Left colon (tissue), 2 donors: ENCODE measurements at regions not wholly inside any gene's neighbourhood (a gene's known extent, or its start where the extent isn't known, plus 50 kb on each side); places are given as distances from the start of the nearest gene placed in this dataset.
"Not testable (repeated sequence)": the region's sequence is repeated elsewhere in the genome, so short reads cannot be mapped to it uniquely, and the experiment has no call there.

Source experiments
- ATAC-seq: fragments of 200-7000 bp; cut with Tn5 transposase; one replicate; pipeline ENCODE4 v1.9.1; 2020; ENCODE audit warnings: mild to moderate bottlenecking, moderate library complexity
- DNase-seq, 2 donors: peaks; one replicate each; pipeline ENCODE4 v3.0.0-alpha.2; 2020
- intact Hi-C, 2 donors: fragments of 100-400 bp; cut with DNase I in 1 of 2; cut with micrococcal nuclease in 1 of 2; formaldehyde crosslinking; loops; one replicate each; pipeline versions ENCODE4 v1.11.2 to v1.14.0; 2022; cut with DNase I, micrococcal nuclease
- donor health status: DM: no; HTN: no; CAD: no.
- donor health status: DM: yes; HTN: yes; CAD: no.

DNA sequence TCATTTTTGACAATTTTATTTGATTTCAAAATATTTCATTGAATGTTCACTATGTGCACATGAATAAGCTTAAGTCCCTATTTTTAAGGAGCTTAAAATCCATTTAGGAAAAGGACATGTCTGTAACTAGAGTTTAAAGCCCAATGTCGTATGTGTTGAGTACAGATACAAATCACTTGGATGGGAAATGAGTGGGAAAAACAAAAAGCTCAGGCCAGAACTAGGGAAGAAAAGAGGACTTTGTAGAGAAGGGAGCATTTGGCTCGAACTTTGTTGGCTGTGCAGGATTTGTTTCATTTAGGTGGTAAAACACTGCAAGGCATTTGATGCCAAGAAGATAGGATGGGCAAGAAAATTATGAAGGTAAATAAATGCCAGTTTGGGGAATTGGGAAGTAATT lies 653.1 kb upstream of the KCNMB2 start:
- ATAC-seq (no peak), DNase-seq (no peak)
- intact Hi-C loops = no loop called here

DNA sequence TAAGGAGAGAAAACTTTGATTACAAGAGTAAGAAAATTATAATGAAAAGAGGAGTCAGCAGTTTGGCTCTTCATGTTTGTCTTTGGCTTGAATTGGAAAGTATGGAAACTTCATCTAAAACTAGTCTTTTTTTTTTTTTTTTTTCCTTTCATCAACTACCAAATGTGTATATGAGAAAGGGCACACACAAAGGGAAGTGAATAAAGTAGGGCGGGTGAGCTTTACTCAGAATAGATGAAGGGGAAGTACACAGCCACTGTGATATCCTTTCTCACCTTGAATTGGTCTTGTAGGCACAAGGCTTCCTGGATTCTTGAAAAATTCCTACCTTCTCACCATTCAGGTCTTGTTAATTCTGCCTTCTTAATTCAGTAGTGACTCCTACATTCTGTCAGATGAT lies 652.3 kb upstream of the KCNMB2 start:
- DNase-seq = no peak
- no peak for ATAC-seq
- intact Hi-C loops = no loop called here

DNA sequence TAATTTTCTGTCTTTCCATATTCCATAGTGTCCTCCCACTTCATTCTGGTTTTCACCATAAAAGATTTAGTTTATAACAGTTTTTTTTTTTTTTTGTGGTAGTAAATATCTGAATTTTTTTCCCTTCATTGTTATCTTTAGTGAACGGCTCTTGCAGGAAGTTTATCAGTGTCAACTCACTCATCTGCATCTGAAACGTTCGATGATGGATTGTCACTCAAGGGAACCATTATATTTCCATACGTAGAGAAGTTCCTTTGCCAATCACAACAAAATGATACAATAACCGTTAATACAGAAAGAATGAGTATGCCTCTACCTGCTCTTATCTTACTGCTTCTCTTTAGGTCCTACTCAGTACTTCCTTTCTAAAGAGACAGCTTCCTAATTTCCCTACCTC lies 651.2 kb upstream of the KCNMB2 start:
- ATAC-seq = no peak
- no peak for DNase-seq
- intact Hi-C loops = no loop called here

DNA sequence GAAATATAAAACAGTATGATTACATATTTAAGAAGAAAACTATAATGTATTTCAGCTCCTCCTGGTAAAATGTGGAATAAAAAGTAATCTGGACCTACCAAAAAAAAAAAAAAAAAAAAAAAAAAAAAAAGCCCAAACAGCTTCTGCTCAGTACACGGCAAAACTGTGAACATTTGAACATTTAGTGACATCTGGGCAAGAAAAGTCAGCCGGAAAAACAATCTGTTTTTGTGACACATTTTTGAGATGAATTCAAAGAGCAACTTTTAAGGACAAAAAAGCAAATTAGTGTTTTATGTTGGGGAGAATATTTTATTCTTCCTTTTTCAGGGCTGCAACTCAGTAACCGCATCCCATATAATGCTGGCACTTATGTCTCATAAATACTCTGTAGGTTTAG lies 649.7 kb upstream of the KCNMB2 start:
- DNase-seq (no peak), ATAC-seq (no peak)
- intact Hi-C loops = no loop called here

DNA sequence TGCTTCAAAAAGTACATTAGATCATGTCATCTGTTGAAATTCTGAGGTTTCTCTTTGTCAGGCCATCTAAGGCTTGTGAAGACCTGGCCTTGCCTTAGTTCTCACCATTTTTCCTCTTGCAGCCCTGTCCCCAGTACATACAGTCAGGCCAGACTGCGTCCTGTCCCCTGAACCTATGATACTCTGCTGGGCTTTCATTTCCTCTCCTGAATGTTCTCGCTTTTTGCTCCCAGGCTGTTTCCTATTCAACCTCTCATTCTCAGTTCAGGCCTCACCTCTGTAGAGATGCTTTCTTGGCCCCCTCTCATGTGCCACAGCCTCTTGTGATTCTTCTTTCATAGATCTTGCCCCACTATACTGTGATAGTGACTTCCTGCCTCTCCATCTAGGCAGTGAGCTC lies 648.8 kb upstream of the KCNMB2 start:
- intact Hi-C loops = no loop called here
- no peak for ATAC-seq
- DNase-seq = no peak

DNA sequence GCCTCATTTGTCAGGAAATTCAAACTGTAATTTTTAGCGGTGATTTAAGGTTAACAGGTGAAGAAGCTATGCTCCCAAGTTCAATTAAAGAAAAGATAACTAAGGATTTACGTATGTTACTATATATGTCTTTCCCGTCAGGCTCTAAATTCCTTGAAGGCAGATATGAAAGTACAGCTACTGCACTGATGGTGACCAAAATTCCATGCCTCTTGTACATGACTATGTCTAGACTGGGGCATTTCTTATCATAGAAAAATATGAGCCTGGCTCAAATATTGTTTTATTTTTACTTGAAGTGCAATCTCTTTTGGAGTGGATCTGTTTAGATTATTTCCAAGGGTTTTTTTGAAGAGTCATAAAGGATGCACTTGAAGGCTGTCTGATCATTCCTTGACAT lies 647.1 kb upstream of the KCNMB2 start:
- ATAC-seq (no peak), DNase-seq (no peak)
- intact Hi-C loops = no loop called here

DNA sequence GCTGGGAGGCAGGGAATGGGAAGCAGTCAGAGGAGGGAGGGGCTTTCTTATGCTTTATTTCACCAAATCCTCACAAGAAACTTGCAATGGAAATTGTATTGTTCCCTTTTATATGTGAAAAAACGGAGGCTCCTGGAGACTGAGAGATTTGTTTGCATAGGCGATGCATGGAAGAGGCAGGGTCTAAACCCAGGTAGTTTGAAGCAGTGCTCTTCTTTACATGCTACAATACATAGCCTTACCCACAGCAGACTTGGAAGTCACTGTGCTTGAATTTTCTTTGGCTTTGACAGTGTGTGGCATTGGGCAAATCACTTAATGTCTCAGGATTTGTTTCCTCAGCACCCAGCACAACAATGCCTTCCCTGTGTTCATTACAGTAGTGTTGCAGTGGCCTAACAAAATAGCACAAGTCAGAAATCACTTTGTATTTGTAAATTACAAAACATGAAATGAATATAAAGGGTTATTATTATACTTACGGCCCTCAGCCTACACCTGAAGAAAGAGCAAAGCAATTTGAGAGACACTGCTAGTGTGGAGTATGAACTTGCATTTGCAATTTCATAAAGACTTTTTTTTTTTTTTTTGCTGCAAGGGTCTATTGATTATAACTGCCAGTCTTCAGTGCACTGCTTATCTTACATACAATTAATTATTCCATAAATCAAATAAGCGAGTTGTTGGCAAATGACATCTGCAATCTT lies 646.4 kb upstream of the KCNMB2 start:
- intact Hi-C loops = no loop called here
- DNase-seq = no peak
- ATAC-seq = no peak

DNA sequence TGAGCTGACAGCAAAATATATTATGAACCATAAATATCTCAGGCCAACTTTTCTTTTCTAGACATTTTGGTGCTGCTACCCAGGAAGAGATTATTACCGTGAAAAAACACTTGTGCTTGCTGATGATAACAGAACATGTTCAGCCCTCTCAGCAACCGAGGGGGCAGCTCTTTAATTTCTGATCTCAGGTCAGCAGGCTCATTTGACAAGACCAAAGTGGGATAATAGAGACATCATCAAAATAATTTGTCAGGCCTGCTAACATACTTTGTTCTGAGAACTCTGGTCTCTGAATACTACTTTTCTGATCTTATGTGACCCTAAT lies 645.9 kb upstream of the KCNMB2 start:
- ATAC-seq = no peak
- no peak for DNase-seq
- intact Hi-C loops = no loop called here

DNA sequence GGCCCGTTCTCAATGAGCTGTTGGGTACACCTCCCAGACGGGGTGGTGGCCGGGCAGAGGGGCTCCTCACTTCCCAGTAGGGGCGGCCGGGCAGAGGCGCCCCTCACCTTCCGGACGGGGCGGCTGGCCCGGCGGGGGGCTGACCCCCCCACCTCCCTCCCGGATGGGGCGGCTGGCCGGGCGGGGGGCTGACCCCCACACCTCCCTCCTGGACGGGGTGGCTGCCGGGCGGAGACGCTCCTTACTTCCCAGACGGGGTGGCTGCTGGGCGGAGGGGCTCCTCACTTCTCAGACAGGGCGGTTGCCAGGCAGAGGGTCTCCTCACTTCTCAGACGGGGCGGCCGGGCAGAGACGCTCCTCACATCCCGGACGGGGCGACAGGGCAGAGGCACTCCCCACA lies 644.7 kb upstream of the KCNMB2 start:
- DNase-seq, intact Hi-C loops, ATAC-seq: not testable (repeated sequence)

DNA sequence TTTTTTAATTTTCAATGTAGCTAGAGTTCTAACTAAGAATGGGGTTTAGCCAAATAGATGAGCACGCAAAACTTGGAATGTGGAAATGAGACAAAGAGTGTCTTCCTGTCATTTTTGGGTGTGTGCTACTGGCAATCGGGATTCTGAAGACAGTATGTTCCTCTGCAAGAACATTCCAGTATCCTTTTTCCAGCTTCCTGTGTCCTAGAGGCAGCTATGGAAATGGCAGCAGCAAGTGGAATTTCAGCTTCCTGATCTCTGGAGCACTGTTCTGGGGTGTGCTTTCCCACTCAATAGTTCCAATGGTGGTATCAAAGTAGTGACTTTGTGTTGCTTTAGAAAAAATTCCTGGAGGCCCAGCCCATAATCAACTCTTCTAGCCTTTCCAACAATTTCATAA lies 642.9 kb upstream of the KCNMB2 start:
- no peak for ATAC-seq
- intact Hi-C loops = no loop called here
- no peak for DNase-seq

DNA sequence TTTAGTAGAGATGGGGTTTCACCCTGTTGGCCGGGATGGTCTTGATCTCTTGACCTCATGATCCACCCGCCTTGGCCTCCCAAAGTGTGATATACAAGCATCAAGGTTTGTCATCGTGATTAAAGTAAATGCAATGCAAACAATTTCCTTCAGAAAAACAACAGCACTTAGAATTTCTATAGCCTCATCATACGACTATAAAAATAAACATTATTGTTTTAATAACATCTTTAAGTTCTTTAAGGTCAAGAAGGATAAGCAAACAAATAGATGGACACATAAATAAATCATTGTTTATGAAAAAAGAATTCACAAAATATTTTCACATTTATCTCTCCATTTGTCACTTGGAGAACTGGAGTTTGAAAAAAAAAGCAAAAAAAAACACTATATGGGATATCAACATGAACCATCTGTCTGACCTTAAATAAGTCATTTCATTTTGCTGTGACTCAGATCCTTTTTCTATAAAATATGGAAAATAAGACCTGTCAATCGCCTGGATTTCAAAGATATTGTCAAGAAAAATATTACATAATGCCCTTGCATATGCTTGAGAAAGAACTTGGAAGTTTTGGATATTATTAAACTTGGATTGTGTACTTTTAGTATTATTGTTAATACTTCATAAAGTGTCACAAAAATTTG lies 642.0 kb upstream of the KCNMB2 start:
- ATAC-seq (no peak), DNase-seq (no peak)
- intact Hi-C loops = no loop called here

DNA sequence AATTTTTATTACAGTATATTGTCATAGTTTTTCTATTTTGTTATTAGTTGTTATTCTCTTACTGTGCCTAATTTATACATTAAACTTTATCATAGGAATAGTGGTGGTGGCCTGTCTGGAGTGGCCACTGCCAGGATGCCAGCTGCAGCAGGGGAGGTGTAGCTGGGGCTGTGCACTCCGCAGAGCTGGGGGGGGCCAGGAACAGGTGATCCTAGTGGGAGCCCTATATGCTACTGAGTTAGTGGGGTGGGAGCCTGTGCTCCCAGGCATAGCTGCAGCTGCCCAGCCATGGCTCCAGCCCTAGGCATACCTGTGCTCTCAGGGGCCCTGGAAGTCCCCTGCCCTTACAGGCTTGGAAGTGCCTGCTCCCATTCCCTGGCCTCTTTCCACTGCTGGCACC lies 638.1 kb upstream of the KCNMB2 start:
- intact Hi-C loops = no loop called here
- DNase-seq = no peak
- ATAC-seq = no peak

DNA sequence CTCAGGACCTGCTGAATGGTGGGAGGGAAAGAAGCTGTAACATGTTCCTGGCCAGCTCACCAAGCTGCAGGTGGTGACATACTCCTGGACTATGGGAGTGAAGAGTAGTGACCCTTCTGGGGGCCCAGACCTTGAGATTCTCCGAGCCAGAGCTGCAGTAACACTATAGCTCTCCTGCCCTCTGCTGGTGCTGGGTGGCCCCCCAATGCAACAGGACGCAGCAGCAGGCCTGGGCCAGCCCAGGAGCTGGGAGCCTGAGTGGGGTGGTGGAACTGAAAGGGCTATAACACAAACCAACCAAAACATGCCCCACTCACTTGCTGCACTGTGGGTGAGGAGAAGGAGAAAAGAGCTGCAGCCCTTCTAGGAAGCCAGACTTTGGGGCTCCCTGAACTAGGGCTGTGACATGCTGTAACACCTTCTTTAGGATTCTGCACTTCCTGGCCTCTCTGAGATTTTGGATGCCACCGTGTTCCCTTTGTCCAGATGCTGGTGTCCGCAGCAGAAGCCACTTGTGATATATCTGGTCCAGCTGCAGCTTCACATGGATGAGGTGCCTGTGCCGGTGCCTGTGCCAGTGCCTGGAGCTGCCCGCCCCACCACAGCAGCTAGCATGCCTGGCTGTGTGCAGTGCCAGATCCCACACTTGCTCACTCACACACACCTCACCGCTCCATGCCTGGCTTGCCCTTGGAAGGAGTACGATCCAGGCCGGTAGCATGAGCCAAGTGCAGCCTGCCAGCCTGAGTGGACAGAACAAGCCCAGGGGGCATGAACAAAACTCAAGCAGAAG lies 636.8 kb upstream of the KCNMB2 start:
- intact Hi-C loops = no loop called here
- no peak for ATAC-seq
- no peak for DNase-seq

DNA sequence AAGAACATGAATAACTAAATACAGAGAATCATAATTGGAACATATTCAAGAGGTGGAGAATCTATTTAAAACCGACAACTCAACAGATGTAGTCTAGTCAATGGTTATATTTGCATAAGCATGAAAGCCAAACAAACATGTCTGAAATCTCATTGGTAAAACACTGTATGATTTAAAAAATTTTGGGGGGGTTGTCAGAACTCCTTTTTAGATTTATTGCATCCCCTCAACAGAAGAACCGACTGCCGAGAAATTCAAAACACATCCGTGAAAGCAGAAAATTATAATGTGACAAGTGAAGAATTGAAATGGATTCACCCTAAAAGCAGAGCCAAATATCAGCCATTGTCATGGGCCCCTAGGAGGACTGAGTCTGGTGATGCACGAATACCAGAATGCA lies 633.4 kb upstream of the KCNMB2 start:
- no peak for ATAC-seq
- intact Hi-C loops = no loop called here
- DNase-seq = no peak

DNA sequence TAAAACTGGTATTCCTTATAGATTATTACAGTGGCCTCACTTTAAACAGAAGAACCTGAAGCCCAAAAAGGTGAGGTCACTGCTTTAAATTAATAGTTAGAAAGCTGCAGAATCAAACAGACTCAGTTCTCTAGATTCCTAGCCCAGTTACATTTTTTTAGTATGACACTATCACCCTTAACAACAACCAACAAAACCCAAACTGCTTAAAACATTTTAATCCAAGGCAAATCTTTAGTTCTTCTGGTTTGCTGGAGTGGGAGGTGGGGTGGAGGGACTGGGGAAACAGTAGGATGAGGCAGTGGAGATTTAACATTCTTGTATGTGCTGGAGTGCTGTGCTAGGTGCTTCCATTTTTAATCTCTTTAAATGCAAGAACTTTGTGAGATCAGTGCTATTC lies 631.6 kb upstream of the KCNMB2 start:
- intact Hi-C loops = no loop called here
- ATAC-seq (no peak), DNase-seq (no peak)

DNA sequence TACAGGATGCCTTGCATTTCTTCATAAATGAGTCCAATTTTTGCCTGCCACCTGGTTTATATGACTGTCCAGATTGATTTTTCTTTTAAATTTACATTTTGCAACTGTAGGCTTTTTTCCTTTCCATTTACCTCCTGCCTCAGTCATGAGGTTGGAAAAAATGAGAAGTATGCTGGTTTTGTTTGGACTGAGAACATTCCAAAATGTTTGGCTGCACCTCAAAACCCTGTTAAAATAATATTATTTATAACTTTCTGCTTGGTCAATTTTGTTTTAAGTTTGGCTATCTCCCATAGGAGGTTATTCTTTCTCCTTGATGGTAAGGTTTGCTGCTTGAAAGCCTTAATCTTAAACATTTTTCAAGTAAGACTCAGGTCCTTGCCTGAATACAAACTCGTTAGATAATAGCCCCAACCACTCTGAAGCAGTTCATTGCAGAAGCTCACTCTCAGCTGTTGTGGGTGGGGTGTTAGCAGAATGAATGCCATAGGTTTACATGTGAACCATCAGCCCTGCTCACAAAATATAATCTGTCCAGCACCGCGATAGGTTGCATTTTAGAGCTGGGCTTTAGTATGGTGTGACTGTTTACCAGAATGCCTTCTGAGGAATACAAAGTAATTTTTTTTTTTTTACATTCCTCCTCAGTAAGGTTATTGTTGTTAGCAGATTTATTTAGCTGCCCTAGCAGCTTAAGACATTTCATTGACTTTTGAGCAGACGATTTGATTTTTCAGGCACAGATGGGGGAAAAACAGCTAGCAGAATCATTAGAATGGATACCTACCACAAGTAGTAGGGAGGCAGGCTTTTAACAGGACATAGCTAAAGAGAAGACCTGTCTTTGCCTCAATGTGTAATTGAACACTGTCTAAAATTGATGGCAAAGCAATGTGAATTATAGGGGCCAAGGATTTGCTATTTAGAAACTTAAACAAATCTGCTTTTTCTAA lies 630.8 kb upstream of the KCNMB2 start:
- ATAC-seq (no peak), DNase-seq (no peak)
- intact Hi-C loops = no loop called here

DNA sequence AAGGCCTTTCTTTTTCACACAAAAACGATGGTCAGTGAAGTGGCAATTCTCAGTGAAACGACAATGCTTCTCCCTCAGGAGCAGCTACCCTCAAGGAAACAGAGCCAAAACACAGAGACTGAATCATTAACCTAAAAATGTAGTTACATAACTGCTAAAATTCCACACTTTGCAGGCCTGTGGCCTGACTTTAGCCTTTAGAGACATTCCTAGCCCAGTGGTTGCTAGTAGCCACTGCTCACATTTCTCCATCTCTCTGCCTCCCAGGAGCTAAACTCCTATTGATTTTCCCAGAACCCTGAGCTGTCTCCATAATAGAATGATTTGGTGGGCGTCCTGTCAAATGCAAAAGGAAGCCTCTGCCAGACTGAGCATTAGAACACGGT lies 630.1 kb upstream of the KCNMB2 start:
- no peak for ATAC-seq
- DNase-seq = no peak
- intact Hi-C loops = no loop called here

DNA sequence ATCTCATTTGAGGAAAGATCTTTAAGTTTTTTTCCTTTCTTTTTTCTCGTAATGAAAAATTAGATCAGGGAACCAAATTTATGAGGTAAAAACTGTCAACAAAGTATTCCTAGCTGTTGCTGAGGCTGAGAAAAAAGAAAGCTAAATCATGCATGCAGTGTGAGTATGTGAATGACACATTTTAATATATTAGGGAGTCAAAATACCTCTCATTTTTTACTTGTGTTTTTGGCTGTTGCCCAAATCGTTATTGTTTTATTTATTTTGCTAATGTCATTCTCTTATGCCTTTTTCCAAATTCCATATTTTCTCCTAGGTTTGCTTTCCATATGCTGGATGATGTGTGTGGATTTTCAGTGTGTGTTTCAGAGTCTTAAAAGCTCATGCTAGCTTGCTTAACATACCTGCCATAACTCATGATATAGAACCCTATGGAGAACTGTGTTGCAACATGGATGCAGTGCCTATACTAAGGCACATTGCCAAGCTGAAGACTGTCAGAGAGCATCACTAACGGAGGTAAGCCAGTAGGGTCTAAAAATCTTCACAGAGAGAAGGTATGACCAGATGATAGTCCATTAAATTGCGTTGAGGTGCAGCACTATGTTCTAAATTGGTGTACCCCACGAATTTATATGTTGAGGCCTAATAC lies 629.5 kb upstream of the KCNMB2 start:
- ATAC-seq (no peak), DNase-seq (no peak)
- intact Hi-C loops = no loop called here

DNA sequence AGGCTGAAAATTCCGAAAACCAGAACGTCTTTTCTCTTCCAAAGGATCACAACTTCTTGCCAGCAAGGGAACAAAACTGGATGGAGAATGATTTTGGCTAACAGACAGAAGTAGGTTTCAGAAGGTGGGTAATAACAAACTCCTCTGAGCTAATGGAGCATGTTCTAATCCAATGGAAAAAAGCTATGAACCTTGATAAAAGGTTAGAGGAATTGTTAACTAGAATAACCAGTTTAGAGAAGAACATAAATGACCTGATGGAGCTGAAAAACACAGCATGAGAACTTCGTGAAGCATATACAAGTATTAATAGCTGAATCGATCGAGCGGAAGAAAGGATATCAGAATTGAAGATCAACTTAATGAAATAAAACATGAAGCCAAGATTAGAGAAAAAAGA lies 626.7 kb upstream of the KCNMB2 start:
- ATAC-seq, intact Hi-C loops: not testable (repeated sequence)

More for the DNA sequence above, 626.7 kb upstream of the KCNMB2 start:
- DNase-seq = not testable (repeated sequence)
